ENCODE measurements at regions not wholly inside any gene's neighbourhood (a gene's known extent, or its start where the extent isn't known, plus 50 kb on each side); places are given as distances from the start of the nearest gene placed in this dataset.

GRCh38 chr10:11387044-11387443 lies 224.4 kb downstream of the USP6NL start:
- H4K20me1 ChIP-seq (replicated peaks in 1 of 2; ENCODE audit: control insufficient read depth in 1 of 2, insufficient read depth in 2 of 2, low read length in 2 of 2): no peaks in the 10 kb centered on the region
- H3K23ac ChIP-seq (ENCODE audit: insufficient read length): no peak overlapping the region
- H3K23me2 ChIP-seq (ENCODE audit: low read depth, low read length): no peaks in the 10 kb centered on the region
- no peaks in the 10 kb centered on the region for H3K9me3 ChIP-seq (ENCODE audit: insufficient read depth in 2 of 2, low read depth in 1 of 2, low read length in 1 of 2)
- no peak overlapping the region for H3K4me3 ChIP-seq (ENCODE audit: extremely low read depth in 1 of 4, insufficient read depth in 2 of 4, low read depth in 3 of 4, low read length in 4 of 4)
- no peak overlapping the region for H2BK5ac ChIP-seq (ENCODE audit: low read depth, low read length)
- no peak overlapping the region for H2BK120ac ChIP-seq (replicated peaks; ENCODE audit: low read depth, low read length)
- no peak overlapping the region for H2BK15ac ChIP-seq (ENCODE audit: low read length)
- peak overlapping the region; percentile 9; the same call in 1 of the 2 replicates for H2BK12ac ChIP-seq (ENCODE audit: low read depth, low read length)
- no peaks in the 10 kb centered on the region for H3K79me1 ChIP-seq (ENCODE audit: low read depth, low read length)
- no peak overlapping the region for H3K4ac ChIP-seq (replicated peaks; ENCODE audit: insufficient read length, low read depth, low read length)
- no peak overlapping the region for H3K56ac ChIP-seq (replicated peaks; ENCODE audit: insufficient read length, low read depth, low read length)
- H3K27me3 ChIP-seq (replicated peaks in 1 of 4; ENCODE audit: control insufficient read depth in 3 of 4, extremely low read depth in 1 of 4, insufficient read depth in 3 of 4, low read length in 3 of 4): no peaks in the 10 kb centered on the region
- no peak overlapping the region for H3K27ac ChIP-seq (ENCODE audit: low read depth, low read length)
- 0 out of 2 replicates have a peak overlapping the region, but pooled peaks have one; percentile 10 for H2AFZ ChIP-seq (ENCODE audit: low read length)
- H3K4me1 ChIP-seq (replicated peaks in 1 of 4; ENCODE audit: control insufficient read depth in 3 of 4, insufficient read depth in 4 of 4, low read length in 3 of 4): 0 out of 7 replicates have a peak, but pooled peaks cover 0 to 2% (median 0%) of the 10 kb centered on the region in 4 experiments
- no peak overlapping the region for H2BK20ac ChIP-seq (ENCODE audit: low read length)
- H4K91ac ChIP-seq (replicated peaks; ENCODE audit: insufficient read length, low read length): no peak overlapping the region
- no peaks in the 10 kb centered on the region for H3K36me3 ChIP-seq (ENCODE audit: control insufficient read depth in 2 of 4, insufficient read depth in 4 of 4, low read length in 3 of 4)
- no peak overlapping the region for H3K18ac ChIP-seq (ENCODE audit: extremely low read depth, low read length)
- no peak overlapping the region for H3K9ac ChIP-seq (replicated peaks in 1 of 4; ENCODE audit: extremely low read depth in 1 of 4, low read depth in 3 of 4, low read length in 3 of 4)
- ChIA-PET POLR2A (ENCODE audit: partially characterized antibody) (no interaction called here), CTCF (ENCODE audit: partially characterized antibody) (interaction anchor here (0.8 to 1.2 kb wide), 3 partner anchors 38 to 601 kb away, joined by 3 read pairs; no protein-coding TSS in a partner anchor)
- DNase-seq (ENCODE audit: low read depth in 1 of 2, low spot score in 2 of 2) (no peak), FAIRE-seq (no peak)
- 0 out of 2 replicates have a peak overlapping the region, but pooled peaks have one; percentile 13 for H2AK5ac ChIP-seq (ENCODE audit: low read depth, low read length)
- H3K79me2 ChIP-seq (ENCODE audit: control insufficient read depth in 1 of 2, insufficient read depth in 2 of 2, low read length in 2 of 2): no peaks in the 10 kb centered on the region
- 91% methylated on average over 9 of the region's 9 CpGs; no CpG with 5 or more reads in 1 of the 2 experiments for WGBS, 2 experiments (ENCODE audit: extremely low coverage in 1 of 2, insufficient coverage in 1 of 2, insufficient read length in 1 of 2, insufficient replicate concordance in 2 of 2, low coverage in 1 of 2, low lambda C conversion rate in 2 of 2, missing lambda C conversion rate in 1 of 2)
- no peak overlapping the region for H3K14ac ChIP-seq (ENCODE audit: insufficient read length)
- H4K5ac ChIP-seq (ENCODE audit: insufficient read length, low read depth, low read length): no peak overlapping the region
- H4K8ac ChIP-seq (ENCODE audit: extremely low read depth, insufficient read depth, low read length): no peak overlapping the region
- no peak overlapping the region for H3K4me2 ChIP-seq (ENCODE audit: insufficient read depth in 1 of 2, low read depth in 2 of 2, low read length in 2 of 2)
- TF ChIP-seq EZH2 (IDR thresholded peaks at IDR 0.05; ENCODE audit: low read depth, low read length, severe bottlenecking): no peak
- no peak for TF ChIP-seq GTF2F1 (IDR thresholded peaks at IDR 0.05; ENCODE audit: borderline replicate concordance, low read depth, low read length)
- TF ChIP-seq MAX (IDR thresholded peaks at IDR 0.05): no peak
- no peak for TF ChIP-seq YY1 (IDR thresholded peaks at IDR 0.05; ENCODE audit: low read depth, low read length)
- TF ChIP-seq CTBP2 (IDR thresholded peaks at IDR 0.05; ENCODE audit: borderline replicate concordance, insufficient read depth, insufficient read length, low read length): no peak
- TF ChIP-seq POU5F1 (IDR thresholded peaks at IDR 0.05; ENCODE audit: low read depth, low read length): no peak
- no peak for TF ChIP-seq RAD21 (IDR thresholded peaks at IDR 0.05 in 1 of 2, conservative IDR thresholded peaks at IDR 0.05 in 1 of 2; ENCODE audit: low read depth in 2 of 2, low read length in 2 of 2)
- no peak for TF ChIP-seq E2F6 (IDR thresholded peaks at IDR 0.05)
- no peak for TF ChIP-seq NRF1 (IDR thresholded peaks at IDR 0.05; ENCODE audit: low read depth, low read length)
- no peak for TF ChIP-seq SRF (IDR thresholded peaks at IDR 0.05; ENCODE audit: low read depth, low read length)
- TF ChIP-seq EP300 (IDR thresholded peaks at IDR 0.05; ENCODE audit: borderline replicate concordance in 1 of 2, low read depth in 2 of 2, low read length in 2 of 2): no peak
- TF ChIP-seq TCF12 (IDR thresholded peaks at IDR 0.05; ENCODE audit: low read depth, low read length): no peak
- no peak for TF ChIP-seq SP4 (IDR thresholded peaks at IDR 0.05; ENCODE audit: low read length)
- no peak for TF ChIP-seq SP1 (IDR thresholded peaks at IDR 0.05; ENCODE audit: low read depth, low read length)

Data from H1 (cell line).